ENCODE measurements at regions not wholly inside any gene's neighbourhood (a gene's known extent, or its start where the extent isn't known, plus 50 kb on each side); places are given as distances from the start of the nearest gene placed in this dataset.
"Not testable (repeated sequence)": the region's sequence is repeated elsewhere in the genome, so short reads cannot be mapped to it uniquely, and the experiment has no call there.

- H3K4me3 ChIP-seq (ENCODE audit: low read depth, low read length) = no peak overlapping the region
Measured at GRCh38 chr15:47124430-47125102, 592.7 kb upstream of the SEMA6D start.

DNA sequence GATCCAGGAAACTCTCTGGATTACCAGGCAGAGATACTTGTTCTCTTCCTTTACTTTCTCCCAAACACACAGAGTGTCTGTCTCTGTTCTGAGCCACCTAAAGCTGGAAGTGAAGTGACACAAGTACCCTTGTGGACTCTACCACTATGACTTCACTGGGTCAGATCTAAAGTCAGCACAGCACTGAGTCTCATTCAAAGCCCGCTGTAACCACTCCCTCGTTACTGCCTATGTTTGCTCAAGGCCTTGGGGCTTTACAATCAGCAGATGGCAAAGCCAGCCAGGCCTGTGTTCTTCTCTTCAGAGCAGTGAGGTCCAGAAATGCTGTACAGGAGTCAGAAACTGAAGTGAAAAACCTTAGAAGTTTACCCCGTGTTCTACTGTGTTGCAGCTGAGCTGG is 588.3 kb upstream of the SEMA6D start:
- Histone ChIP-seq H2BK120ac (ENCODE audit: insufficient read depth, low read length, poor library complexity) (no peak overlapping the region), H2AFZ (ENCODE audit: insufficient read depth, low read length, poor library complexity) (no peak overlapping the region), H3K79me1 (ENCODE audit: low read length) (no peaks in the 10 kb centered on the region), H3K27ac (ENCODE audit: low read depth, low read length) (no peak overlapping the region), H2AK5ac (ENCODE audit: low read length) (no peak overlapping the region), H3K4ac (ENCODE audit: low read depth, low read length) (no peak overlapping the region), H3K23ac (ENCODE audit: low read length) (no peak overlapping the region), H3K18ac (ENCODE audit: low read length) (no peak overlapping the region), H2BK12ac (ENCODE audit: low read length) (no peak overlapping the region), H3K79me2 (ENCODE audit: control insufficient read depth, insufficient read depth, low read length, poor library complexity) (no peaks in the 10 kb centered on the region), H2BK5ac (ENCODE audit: low read depth, low read length, poor library complexity) (no peak overlapping the region), H3K9ac (ENCODE audit: low read length) (no peak overlapping the region), H3K9me3 (ENCODE audit: insufficient read depth, low read depth, low read length) (peaks cover 2% of the 10 kb centered on the region), H3K4me3 (ENCODE audit: low read depth, low read length) (no peak overlapping the region), H3K4me2 (ENCODE audit: low read length) (no peak overlapping the region), H3K36me3 (ENCODE audit: control insufficient read depth in 1 of 2, insufficient read depth in 2 of 2, low read length in 2 of 2) (no peaks in the 10 kb centered on the region), H3K14ac (ENCODE audit: low read length) (no peak overlapping the region), H3K27me3 (ENCODE audit: insufficient read depth, low read length) (no peaks in the 10 kb centered on the region), H3K4me1 (ENCODE audit: control insufficient read depth in 1 of 2, insufficient read depth in 2 of 2, low read length in 2 of 2) (no peaks in the 10 kb centered on the region), H4K91ac (ENCODE audit: low read depth, low read length) (no peak overlapping the region), H4K12ac (ENCODE audit: low read depth, low read length) (no peak overlapping the region), H4K8ac (ENCODE audit: low read depth, low read length) (no peak overlapping the region)
- no peak for DNase-seq
- WGBS (ENCODE audit: extremely low coverage, insufficient coverage, insufficient read length) = no CpG with 5 or more reads among the region's 3 CpGs

More at GRCh38 chr15:47124430-47125102, 592.7 kb upstream of the SEMA6D start:
- H2AFZ ChIP-seq (ENCODE audit: insufficient read depth, low read length, poor library complexity) = no peak overlapping the region
- no peak overlapping the region for H2BK12ac ChIP-seq (ENCODE audit: low read length)
- H2BK120ac ChIP-seq (ENCODE audit: insufficient read depth, low read length, poor library complexity) = no peak overlapping the region
- H2BK5ac ChIP-seq (ENCODE audit: low read depth, low read length, poor library complexity) = no peak overlapping the region
- WGBS (ENCODE audit: extremely low coverage, insufficient coverage, insufficient read length) = no CpG with 5 or more reads among the region's 3 CpGs
- no peak overlapping the region for H3K4ac ChIP-seq (ENCODE audit: low read depth, low read length)
- H3K27me3 ChIP-seq (ENCODE audit: insufficient read depth, low read length) = no peaks in the 10 kb centered on the region
- no peak overlapping the region for H3K4me2 ChIP-seq (ENCODE audit: low read length)
- H3K4me1 ChIP-seq (ENCODE audit: control insufficient read depth in 1 of 2, insufficient read depth in 2 of 2, low read length in 2 of 2) = no peaks in the 10 kb centered on the region
- H3K9me3 ChIP-seq (ENCODE audit: insufficient read depth, low read depth, low read length) = peaks cover 2% of the 10 kb centered on the region
- no peaks in the 10 kb centered on the region for H3K79me2 ChIP-seq (ENCODE audit: control insufficient read depth, insufficient read depth, low read length, poor library complexity)
- no peak for DNase-seq
- H4K8ac ChIP-seq (ENCODE audit: low read depth, low read length) = no peak overlapping the region
- H3K79me1 ChIP-seq (ENCODE audit: low read length) = no peaks in the 10 kb centered on the region
- H3K36me3 ChIP-seq (ENCODE audit: control insufficient read depth in 1 of 2, insufficient read depth in 2 of 2, low read length in 2 of 2) = no peaks in the 10 kb centered on the region
- no peak overlapping the region for H2AK5ac ChIP-seq (ENCODE audit: low read length)
- H3K9ac ChIP-seq (ENCODE audit: low read length) = no peak overlapping the region
- H3K23ac ChIP-seq (ENCODE audit: low read length) = no peak overlapping the region
- no peak overlapping the region for H3K27ac ChIP-seq (ENCODE audit: low read depth, low read length)
- H4K12ac ChIP-seq (ENCODE audit: low read depth, low read length) = no peak overlapping the region
- no peak overlapping the region for H3K18ac ChIP-seq (ENCODE audit: low read length)
- H4K91ac ChIP-seq (ENCODE audit: low read depth, low read length) = no peak overlapping the region
- H3K14ac ChIP-seq (ENCODE audit: low read length) = no peak overlapping the region

DNA sequence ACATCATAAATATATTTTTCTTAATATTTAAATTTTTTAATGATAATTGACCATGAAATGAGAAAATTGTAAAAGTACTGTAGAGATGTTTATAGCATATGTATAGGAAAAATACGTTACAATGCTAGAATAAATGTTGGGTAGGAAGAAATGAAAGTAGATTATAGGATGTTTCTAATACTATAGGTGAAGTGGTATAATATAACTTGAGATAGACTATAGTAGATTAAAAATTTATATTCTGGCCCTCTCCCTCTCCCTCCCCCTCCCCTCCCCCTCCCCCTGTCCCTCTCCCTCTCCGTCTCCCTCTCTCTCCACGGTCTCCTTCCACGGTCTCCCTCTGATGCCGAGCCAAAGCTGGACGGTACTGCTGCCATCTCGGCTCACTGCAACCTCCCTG is 585.9 kb upstream of the SEMA6D start:
- H3K27me3 ChIP-seq (ENCODE audit: insufficient read depth, low read length); H3K4me2 ChIP-seq (ENCODE audit: low read length); H3K9ac ChIP-seq (ENCODE audit: low read length); H3K18ac ChIP-seq (ENCODE audit: low read length); H4K12ac ChIP-seq (ENCODE audit: low read depth, low read length); H3K36me3 ChIP-seq (ENCODE audit: control insufficient read depth in 1 of 2, insufficient read depth in 2 of 2, low read length in 2 of 2); H3K23ac ChIP-seq (ENCODE audit: low read length); H3K27ac ChIP-seq (ENCODE audit: low read depth, low read length); H3K14ac ChIP-seq (ENCODE audit: low read length); H2AFZ ChIP-seq (ENCODE audit: insufficient read depth, low read length, poor library complexity); H3K4me3 ChIP-seq (ENCODE audit: low read depth, low read length); H4K91ac ChIP-seq (ENCODE audit: low read depth, low read length); H3K4me1 ChIP-seq (ENCODE audit: control insufficient read depth in 1 of 2, insufficient read depth in 2 of 2, low read length in 2 of 2); H3K4ac ChIP-seq (ENCODE audit: low read depth, low read length); H2AK5ac ChIP-seq (ENCODE audit: low read length); H3K79me2 ChIP-seq (ENCODE audit: control insufficient read depth, insufficient read depth, low read length, poor library complexity); H2BK12ac ChIP-seq (ENCODE audit: low read length); H4K8ac ChIP-seq (ENCODE audit: low read depth, low read length); H2BK120ac ChIP-seq (ENCODE audit: insufficient read depth, low read length, poor library complexity); H3K9me3 ChIP-seq (ENCODE audit: insufficient read depth, low read depth, low read length); H3K79me1 ChIP-seq (ENCODE audit: low read length); H2BK5ac ChIP-seq (ENCODE audit: low read depth, low read length, poor library complexity); DNase-seq: not testable (repeated sequence)
- WGBS (ENCODE audit: extremely low coverage, insufficient coverage, insufficient read length) = 100% methylated on average over 1 of the region's 7 CpGs

DNA sequence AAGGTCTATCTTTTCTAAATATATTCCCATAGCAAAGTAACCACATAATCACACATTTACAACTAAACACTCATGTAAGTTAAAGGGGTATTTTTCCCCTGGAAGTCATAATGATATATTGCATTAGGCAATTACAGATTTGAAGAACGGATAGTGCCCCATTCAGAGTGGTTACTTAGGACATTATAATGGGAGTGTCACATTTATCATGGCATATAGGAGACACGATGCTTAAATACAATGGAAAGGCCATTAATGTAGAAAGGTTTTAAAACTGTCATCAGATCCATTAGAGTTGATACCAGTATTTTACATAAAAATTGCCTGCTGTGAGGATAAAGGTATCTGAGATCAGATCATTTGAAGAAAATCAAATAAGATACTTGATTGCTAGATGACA is 582.0 kb upstream of the SEMA6D start:
- Histone ChIP-seq H3K4me1 (ENCODE audit: control insufficient read depth in 1 of 2, insufficient read depth in 2 of 2, low read length in 2 of 2) (no peaks in the 10 kb centered on the region), H3K14ac (ENCODE audit: low read length) (no peak overlapping the region), H4K8ac (ENCODE audit: low read depth, low read length) (no peak overlapping the region), H2BK120ac (ENCODE audit: insufficient read depth, low read length, poor library complexity) (no peak overlapping the region), H3K36me3 (ENCODE audit: control insufficient read depth in 1 of 2, insufficient read depth in 2 of 2, low read length in 2 of 2) (no peaks in the 10 kb centered on the region), H2BK5ac (ENCODE audit: low read depth, low read length, poor library complexity) (no peak overlapping the region), H2AFZ (ENCODE audit: insufficient read depth, low read length, poor library complexity) (no peak overlapping the region), H3K9me3 (ENCODE audit: insufficient read depth, low read depth, low read length) (no peaks in the 10 kb centered on the region), H3K23ac (ENCODE audit: low read length) (no peak overlapping the region), H3K4me3 (ENCODE audit: low read depth, low read length) (no peak overlapping the region), H3K79me2 (ENCODE audit: control insufficient read depth, insufficient read depth, low read length, poor library complexity) (no peaks in the 10 kb centered on the region), H3K4me2 (ENCODE audit: low read length) (no peak overlapping the region), H2AK5ac (ENCODE audit: low read length) (no peak overlapping the region), H3K27ac (ENCODE audit: low read depth, low read length) (no peak overlapping the region), H3K18ac (ENCODE audit: low read length) (no peak overlapping the region), H3K4ac (ENCODE audit: low read depth, low read length) (no peak overlapping the region), H3K27me3 (ENCODE audit: insufficient read depth, low read length) (no peaks in the 10 kb centered on the region), H3K79me1 (ENCODE audit: low read length) (no peaks in the 10 kb centered on the region), H4K91ac (ENCODE audit: low read depth, low read length) (no peak overlapping the region), H4K12ac (ENCODE audit: low read depth, low read length) (no peak overlapping the region), H3K9ac (ENCODE audit: low read length) (no peak overlapping the region), H2BK12ac (ENCODE audit: low read length) (no peak overlapping the region)
- DNase-seq = no peak
- no CpG with 5 or more reads among the region's 2 CpGs for WGBS (ENCODE audit: extremely low coverage, insufficient coverage, insufficient read length)
